Stomach (tissue), 4 donors: ENCODE measurements at regions not wholly inside any gene's neighbourhood (a gene's known extent, or its start where the extent isn't known, plus 50 kb on each side); places are given as distances from the start of the nearest gene placed in this dataset.

Experiments used
- POLR2A ChIP-seq, 4 donors: fragments of 450-650 bp; IDR thresholded peaks; one replicate each; pipeline ENCODE4 v1.6.1; 2016; ENCODE audit warnings: antibody characterized with exemption in 4 of 4, control low read depth in 2 of 4, mild to moderate bottlenecking in 1 of 4, moderate library complexity in 1 of 4
- POLR2AphosphoS5 ChIP-seq, 3 donors: sonication (generic); formaldehyde crosslinking; IDR thresholded peaks; one replicate each; pipeline ENCODE4 v1.6.1; 2016; ENCODE audit warnings: antibody characterized with exemption in 3 of 3
- TF ChIP-seq, protein P1 (sequence below), 7 experiments: fragments of 450-650 bp in 4 of 7; fragments of 200-600 bp in 3 of 7; sonication (generic) in 3 of 7; IDR thresholded peaks; one replicate each; pipeline ENCODE4 v1.5.1; 2016 to 2019; ENCODE audit warnings: antibody characterized with exemption in 7 of 7, control low read depth in 2 of 7, mild to moderate bottlenecking in 1 of 7

GRCh38 chr14:85479771-85480170 lies 50.2 kb upstream of the FLRT2 start:
- TF ChIP-seq, protein P1, sequence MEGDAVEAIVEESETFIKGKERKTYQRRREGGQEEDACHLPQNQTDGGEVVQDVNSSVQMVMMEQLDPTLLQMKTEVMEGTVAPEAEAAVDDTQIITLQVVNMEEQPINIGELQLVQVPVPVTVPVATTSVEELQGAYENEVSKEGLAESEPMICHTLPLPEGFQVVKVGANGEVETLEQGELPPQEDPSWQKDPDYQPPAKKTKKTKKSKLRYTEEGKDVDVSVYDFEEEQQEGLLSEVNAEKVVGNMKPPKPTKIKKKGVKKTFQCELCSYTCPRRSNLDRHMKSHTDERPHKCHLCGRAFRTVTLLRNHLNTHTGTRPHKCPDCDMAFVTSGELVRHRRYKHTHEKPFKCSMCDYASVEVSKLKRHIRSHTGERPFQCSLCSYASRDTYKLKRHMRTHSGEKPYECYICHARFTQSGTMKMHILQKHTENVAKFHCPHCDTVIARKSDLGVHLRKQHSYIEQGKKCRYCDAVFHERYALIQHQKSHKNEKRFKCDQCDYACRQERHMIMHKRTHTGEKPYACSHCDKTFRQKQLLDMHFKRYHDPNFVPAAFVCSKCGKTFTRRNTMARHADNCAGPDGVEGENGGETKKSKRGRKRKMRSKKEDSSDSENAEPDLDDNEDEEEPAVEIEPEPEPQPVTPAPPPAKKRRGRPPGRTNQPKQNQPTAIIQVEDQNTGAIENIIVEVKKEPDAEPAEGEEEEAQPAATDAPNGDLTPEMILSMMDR (IDR thresholded peaks at IDR 0.05) = no peak
- TF ChIP-seq POLR2A (IDR thresholded peaks at IDR 0.05) (no peak), POLR2AphosphoS5 (IDR thresholded peaks at IDR 0.05) (no peak)
